KMS-11 (cell line): ENCODE measurements at regions not wholly inside any gene's neighbourhood (a gene's known extent, or its start where the extent isn't known, plus 50 kb on each side); places are given as distances from the start of the nearest gene placed in this dataset.

Experiments
- H2AFZ ChIP-seq: fragments of 200-600 bp; sonication (generic); 2 replicates; pipeline ENCODE4 v1.6.1; 2016; ENCODE audit warnings: antibody characterized with exemption, mixed run types, low read depth
- H3K27ac ChIP-seq: fragments of 200-600 bp; sonication (generic); 2 replicates; pipeline ENCODE4 v1.6.1; 2016; ENCODE audit warnings: mild to moderate bottlenecking, mixed run types
- H3K27me3 ChIP-seq: fragments of 200-600 bp; sonication (generic); 2 replicates; pipeline ENCODE4 v1.6.1; 2017; ENCODE audit warnings: mild to moderate bottlenecking, low read depth, mixed run types, moderate library complexity; ENCODE audit not compliant: insufficient read depth
- H3K36me3 ChIP-seq: fragments of 200-600 bp; sonication (generic); 2 replicates; pipeline ENCODE4 v1.6.1; 2017; ENCODE audit warnings: mild to moderate bottlenecking, mixed run types; ENCODE audit not compliant: insufficient read depth
- H3K4me1 ChIP-seq: fragments of 200-600 bp; sonication (generic); 2 replicates; pipeline ENCODE4 v1.6.1; 2016; ENCODE audit warnings: mild to moderate bottlenecking, low read depth, mixed run types; ENCODE audit not compliant: poor library complexity, severe bottlenecking
- H3K4me2 ChIP-seq: fragments of 200-600 bp; sonication (generic); 2 replicates; pipeline ENCODE4 v1.7.0; 2016; ENCODE audit warnings: mild to moderate bottlenecking, mixed run types
- H3K4me3 ChIP-seq: fragments of 200-600 bp; sonication (generic); IDR thresholded peaks from 2 replicates; pipeline ENCODE4 v1.6.1; 2017; ENCODE audit warnings: low read depth, low read length, mixed read lengths; ENCODE audit not compliant: insufficient read depth
- H3K79me2 ChIP-seq: fragments of 200-600 bp; sonication (generic); 2 replicates; pipeline ENCODE4 v1.6.1; 2016; ENCODE audit warnings: low read depth, mixed run types; ENCODE audit not compliant: insufficient read depth
- H3K9ac ChIP-seq: fragments of 200-600 bp; sonication (generic); 2 replicates; pipeline ENCODE4 v1.6.1; 2016; ENCODE audit warnings: mild to moderate bottlenecking, mixed run types
- H4K20me1 ChIP-seq: fragments of 200-600 bp; sonication (generic); 2 replicates; pipeline ENCODE4 v1.6.1; 2016; ENCODE audit warnings: mild to moderate bottlenecking, mixed run types; ENCODE audit not compliant: insufficient read depth
- TF ChIP-seq, protein P1 (sequence below): fragments of 200-600 bp; sonication (generic); conservative IDR thresholded peaks from 2 replicates; pipeline ENCODE4 v1.6.1; 2017; ENCODE audit warnings: low read depth, mild to moderate bottlenecking, antibody characterized with exemption, low read length, moderate library complexity, mixed read lengths

DNA sequence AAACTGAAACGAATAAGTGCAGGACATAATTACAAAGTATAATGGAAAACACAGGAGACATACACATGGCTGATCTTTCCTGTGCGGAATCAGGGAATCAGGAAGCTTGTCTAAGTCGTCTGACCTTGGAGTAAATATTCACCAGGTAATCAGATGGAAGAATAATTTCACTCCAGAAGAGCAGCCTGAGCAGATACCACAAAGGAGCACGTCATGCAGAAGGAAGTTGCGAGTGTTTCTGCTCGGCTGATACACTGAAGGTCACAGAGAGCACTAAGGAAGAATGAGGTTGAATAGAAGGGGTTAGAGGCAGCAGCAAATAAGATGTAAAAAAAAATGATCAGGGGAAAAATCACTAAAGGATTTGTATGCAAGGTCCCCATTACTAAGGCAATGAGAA is 122.3 kb upstream of the GPC6 start:
- H3K27me3 ChIP-seq: no peaks in the 10 kb centered on the region
- H3K4me1 ChIP-seq: peaks cover 16% of the 10 kb centered on the region
- no peaks in the 10 kb centered on the region for H3K36me3 ChIP-seq
- H3K9ac ChIP-seq: no peak overlapping the region
- no peak overlapping the region for H3K4me2 ChIP-seq
- no peak overlapping the region for H3K4me3 ChIP-seq
- TF ChIP-seq, protein P1, sequence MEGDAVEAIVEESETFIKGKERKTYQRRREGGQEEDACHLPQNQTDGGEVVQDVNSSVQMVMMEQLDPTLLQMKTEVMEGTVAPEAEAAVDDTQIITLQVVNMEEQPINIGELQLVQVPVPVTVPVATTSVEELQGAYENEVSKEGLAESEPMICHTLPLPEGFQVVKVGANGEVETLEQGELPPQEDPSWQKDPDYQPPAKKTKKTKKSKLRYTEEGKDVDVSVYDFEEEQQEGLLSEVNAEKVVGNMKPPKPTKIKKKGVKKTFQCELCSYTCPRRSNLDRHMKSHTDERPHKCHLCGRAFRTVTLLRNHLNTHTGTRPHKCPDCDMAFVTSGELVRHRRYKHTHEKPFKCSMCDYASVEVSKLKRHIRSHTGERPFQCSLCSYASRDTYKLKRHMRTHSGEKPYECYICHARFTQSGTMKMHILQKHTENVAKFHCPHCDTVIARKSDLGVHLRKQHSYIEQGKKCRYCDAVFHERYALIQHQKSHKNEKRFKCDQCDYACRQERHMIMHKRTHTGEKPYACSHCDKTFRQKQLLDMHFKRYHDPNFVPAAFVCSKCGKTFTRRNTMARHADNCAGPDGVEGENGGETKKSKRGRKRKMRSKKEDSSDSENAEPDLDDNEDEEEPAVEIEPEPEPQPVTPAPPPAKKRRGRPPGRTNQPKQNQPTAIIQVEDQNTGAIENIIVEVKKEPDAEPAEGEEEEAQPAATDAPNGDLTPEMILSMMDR: no peak
- no peaks in the 10 kb centered on the region for H4K20me1 ChIP-seq
- H2AFZ ChIP-seq: no peak overlapping the region
- no peaks in the 10 kb centered on the region for H3K79me2 ChIP-seq
- no peak overlapping the region for H3K27ac ChIP-seq

DNA sequence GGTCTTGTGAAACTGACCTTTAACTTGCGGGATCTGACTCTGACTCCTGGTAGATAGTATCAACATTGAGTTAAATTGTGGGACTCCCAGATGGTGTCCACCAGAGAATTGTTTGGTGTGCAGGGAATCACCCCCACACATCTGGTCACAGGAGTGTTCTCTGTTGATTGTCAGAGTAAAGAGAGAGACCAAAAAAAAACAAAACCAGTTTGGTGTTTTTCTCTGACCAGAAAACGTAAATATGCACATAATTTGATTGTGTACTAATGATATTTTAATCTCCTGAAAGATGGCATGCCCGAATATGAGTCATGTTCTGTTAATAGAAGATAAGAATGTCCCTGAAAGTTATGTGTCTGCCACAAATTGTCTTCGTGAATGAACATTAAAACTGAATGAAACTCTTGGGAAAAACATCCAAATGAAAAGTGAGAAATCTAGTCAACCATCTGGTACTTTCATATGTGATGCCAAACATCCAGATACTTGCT is 118.5 kb upstream of the GPC6 start:
- Histone ChIP-seq H3K36me3 (no peaks in the 10 kb centered on the region), H3K79me2 (no peaks in the 10 kb centered on the region), H3K4me1 (peaks cover 20% of the 10 kb centered on the region), H2AFZ (no peak overlapping the region), H3K4me2 (peak overlapping the region; percentile 57), H3K27me3 (no peaks in the 10 kb centered on the region), H3K27ac (peak overlapping the region; percentile 46; the same call in 1 of the 2 replicates), H3K9ac (no peak overlapping the region), H3K4me3 (no peak overlapping the region), H4K20me1 (no peaks in the 10 kb centered on the region)
- TF ChIP-seq, protein P1: no peak

DNA sequence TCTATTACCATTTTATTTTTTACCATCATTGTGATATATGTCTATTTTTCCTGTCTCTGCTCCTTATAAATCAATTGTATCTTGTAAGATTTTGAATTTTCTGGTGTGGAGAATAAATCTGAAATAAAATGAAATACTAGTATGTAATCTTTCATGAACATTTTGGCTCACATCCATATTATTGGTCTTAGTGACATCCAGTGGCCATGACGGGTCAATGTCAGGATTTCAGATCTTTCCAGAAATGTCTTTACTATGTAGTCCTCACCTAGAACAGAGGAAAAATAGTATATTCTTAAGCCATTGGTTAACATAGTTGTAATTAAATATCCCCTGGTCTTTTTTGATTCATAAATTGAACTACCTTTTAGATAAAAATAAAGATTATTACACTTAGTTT is 109.8 kb upstream of the GPC6 start:
- no peaks in the 10 kb centered on the region for H3K79me2 ChIP-seq
- no peaks in the 10 kb centered on the region for H3K4me1 ChIP-seq
- no peak overlapping the region for H3K9ac ChIP-seq
- no peaks in the 10 kb centered on the region for H3K27me3 ChIP-seq
- no peak overlapping the region for H3K4me2 ChIP-seq
- H3K27ac ChIP-seq: no peak overlapping the region
- TF ChIP-seq, protein P1: no peak
- H3K4me3 ChIP-seq: no peak overlapping the region
- no peak overlapping the region for H2AFZ ChIP-seq
- no peaks in the 10 kb centered on the region for H4K20me1 ChIP-seq
- H3K36me3 ChIP-seq: no peaks in the 10 kb centered on the region

DNA sequence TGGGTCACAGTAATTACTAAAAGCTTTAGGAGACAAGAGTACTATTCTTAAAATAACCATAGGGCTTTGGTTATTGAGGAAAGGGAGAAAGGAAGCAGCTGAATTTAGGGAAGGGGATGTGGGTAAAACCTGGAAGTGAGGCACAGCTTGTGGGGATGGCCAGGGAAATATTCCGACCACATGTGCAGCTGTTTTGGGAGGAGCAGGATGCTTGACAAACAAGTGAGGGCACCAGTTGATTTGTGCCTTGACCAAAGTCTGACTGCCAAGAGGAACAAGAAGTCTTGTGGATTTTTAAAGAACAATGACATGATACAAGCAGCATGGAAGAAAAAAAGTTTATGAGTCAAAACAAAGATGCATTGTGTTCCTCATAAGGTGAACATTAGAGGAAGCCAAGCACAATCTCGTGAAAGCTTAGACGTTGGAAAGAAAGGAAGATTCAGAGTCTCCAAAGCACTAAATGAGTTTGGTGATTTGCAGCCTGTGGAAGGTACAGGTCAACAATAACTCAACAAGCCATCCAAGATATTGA is 108.5 kb upstream of the GPC6 start:
- H3K27me3 ChIP-seq: no peaks in the 10 kb centered on the region
- H3K27ac ChIP-seq: no peak overlapping the region
- TF ChIP-seq, protein P1: no peak
- no peak overlapping the region for H3K4me2 ChIP-seq
- H3K4me3 ChIP-seq: no peak overlapping the region
- no peak overlapping the region for H2AFZ ChIP-seq
- no peak overlapping the region for H3K9ac ChIP-seq
- H3K79me2 ChIP-seq: no peaks in the 10 kb centered on the region
- H3K36me3 ChIP-seq: no peaks in the 10 kb centered on the region
- no peaks in the 10 kb centered on the region for H4K20me1 ChIP-seq
- H3K4me1 ChIP-seq: no peaks in the 10 kb centered on the region
